Breast epithelium (tissue), 3 donors: ENCODE measurements at regions not wholly inside any gene's neighbourhood (a gene's known extent, or its start where the extent isn't known, plus 50 kb on each side); places are given as distances from the start of the nearest gene placed in this dataset.

Source experiments
- CTCF ChIP-seq, 3 donors: fragments of 450-650 bp; IDR thresholded peaks; one replicate each; pipeline ENCODE4 v1.5.1; 2016 to 2017; ENCODE audit warnings: antibody characterized with exemption in 3 of 3, mild to moderate bottlenecking in 3 of 3, moderate library complexity in 3 of 3
- POLR2A ChIP-seq: fragments of 450-650 bp; IDR thresholded peaks from one replicate; pipeline ENCODE4 v1.6.1; 2016; ENCODE audit warnings: antibody characterized with exemption, mild to moderate bottlenecking, moderate library complexity
- POLR2AphosphoS5 ChIP-seq, 3 donors: sonication (generic); formaldehyde crosslinking; IDR thresholded peaks; one replicate each; pipeline ENCODE4 v1.6.1; 2017; ENCODE audit warnings: antibody characterized with exemption in 3 of 3

DNA sequence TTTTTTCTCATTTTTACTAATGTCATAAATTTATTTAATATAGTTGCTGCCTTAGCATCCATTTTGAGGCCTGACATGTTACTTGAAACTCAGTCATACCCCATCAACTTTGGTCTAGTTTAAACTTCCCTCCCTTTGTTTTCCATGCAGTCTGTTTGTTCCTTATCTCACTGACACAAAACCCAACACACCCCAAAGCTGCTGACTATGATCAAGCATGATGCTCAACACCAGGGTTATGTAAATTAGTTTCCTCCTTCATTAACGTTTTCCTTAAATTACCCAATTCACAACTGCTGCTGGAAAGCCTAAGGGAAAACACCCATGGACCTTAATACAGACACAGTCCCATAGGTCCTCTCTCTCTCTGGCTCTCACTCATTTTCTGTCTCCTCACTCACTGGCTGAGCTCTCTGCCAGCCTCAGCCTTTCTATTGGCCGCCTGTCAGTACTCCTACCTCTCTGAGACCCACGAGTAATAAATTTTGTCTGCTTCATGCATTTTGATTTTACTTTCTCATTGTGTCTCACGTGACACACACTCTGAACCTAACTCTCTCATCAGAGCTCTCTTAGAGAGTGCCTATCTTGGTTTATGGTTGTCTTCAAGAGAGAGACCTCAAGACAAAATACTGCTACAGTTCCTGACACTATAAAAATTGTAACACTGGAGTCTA, 904.5 kb downstream of the C6orf118 start:
- TF ChIP-seq POLR2A (no peak), CTCF (IDR thresholded peaks at IDR 0.05) (no peak), POLR2AphosphoS5 (IDR thresholded peaks at IDR 0.05) (no peak)
